ENCODE measurements at regions not wholly inside any gene's neighbourhood (a gene's known extent, or its start where the extent isn't known, plus 50 kb on each side); places are given as distances from the start of the nearest gene placed in this dataset.
A peak's percentile ranks its signal among the peaks of the same experiment; 100 is the strongest.

- Mint-ChIP-seq H3K9me3 (no peaks in the 10 kb centered on the region), H3K4me3 (no peak overlapping the region)
- H3K23me2 ChIP-seq (ENCODE audit: insufficient read length, low read depth, low read length, poor library complexity, severe bottlenecking) = no peaks in the 10 kb centered on the region
These were observed 51.1 kb upstream of the TEX264 start for GRCh38 chr3:51619983-51620382.

More at GRCh38 chr3:51619983-51620382, 51.1 kb upstream of the TEX264 start:
- Histone ChIP-seq H2BK20ac (ENCODE audit: low read depth, low read length, poor library complexity, severe bottlenecking) (no peak overlapping the region), H4K5ac (ENCODE audit: insufficient read length, low read depth, low read length) (no peak overlapping the region), H3K9ac (ENCODE audit: extremely low read depth, insufficient read length, low read length) (no peak overlapping the region), H3K56ac (ENCODE audit: insufficient read length, low read depth, low read length) (no peak overlapping the region), H2BK15ac (ENCODE audit: low read depth, low read length) (no peak overlapping the region), H3T11ph (ENCODE audit: low read length) (no peak overlapping the region), H2BK5ac (ENCODE audit: insufficient read length, low read length) (no peak overlapping the region), H3K4ac (ENCODE audit: low read depth, low read length) (no peak overlapping the region), H3K27ac (ENCODE audit: insufficient read length, low read depth, low read length) (no peak overlapping the region), H3K23ac (ENCODE audit: insufficient read length, low read depth, low read length) (no peak overlapping the region), H4K20me1 (ENCODE audit: control insufficient read depth, insufficient read depth, insufficient read length) (no peaks in the 10 kb centered on the region), H3K79me1 (ENCODE audit: insufficient read depth, low read depth, low read length, poor library complexity, severe bottlenecking) (no peaks in the 10 kb centered on the region), H3K4me2 (ENCODE audit: insufficient read depth, insufficient read length, low read length) (no peak overlapping the region), H3K18ac (ENCODE audit: insufficient read length, low read depth, low read length) (no peak overlapping the region), H3K9me3 (ENCODE audit: control insufficient read depth, low read depth, low read length) (no peaks in the 10 kb centered on the region), H4K8ac (replicated peaks; ENCODE audit: insufficient read length, low read depth, low read length) (no peak overlapping the region), H2AK5ac (ENCODE audit: insufficient read length, low read length) (no peak overlapping the region), H3K4me1 (ENCODE audit: insufficient read depth, low read length) (no peaks in the 10 kb centered on the region; the same call in 1 of the 2 replicates), H2AFZ (ENCODE audit: low read length) (no peak overlapping the region), H3K27me3 (ENCODE audit: insufficient read depth, low read length) (no peaks in the 10 kb centered on the region), H4K91ac (ENCODE audit: insufficient read length, low read depth, low read length) (no peak overlapping the region), H3K79me2 (ENCODE audit: insufficient read depth, low read length) (no peaks in the 10 kb centered on the region), H2BK120ac (ENCODE audit: low read depth, low read length, poor library complexity, severe bottlenecking) (no peak overlapping the region), H2BK12ac (ENCODE audit: insufficient read length, low read depth, low read length) (no peak overlapping the region), H3K14ac (ENCODE audit: insufficient read depth, low read length) (no peak overlapping the region)
- H3K27ac Mint-ChIP-seq = peak overlapping the region in 1 of 3 experiments; percentile 50; a peak in 1 of 7 replicates
- H3K27me3 Mint-ChIP-seq (ENCODE audit: low read depth) = no peaks in the 10 kb centered on the region
- H3K4me1 Mint-ChIP-seq = peaks cover 15% of the 10 kb centered on the region in 2 experiments
- no peaks in the 10 kb centered on the region for H3K36me3 Mint-ChIP-seq (ENCODE audit: insufficient read depth in 1 of 3, low read depth in 3 of 3)
- WGBS (ENCODE audit: extremely low coverage, insufficient read length, low lambda C conversion rate) = no CpG with 5 or more reads among the region's 4 CpGs
- TF ChIP-seq, protein P1, sequence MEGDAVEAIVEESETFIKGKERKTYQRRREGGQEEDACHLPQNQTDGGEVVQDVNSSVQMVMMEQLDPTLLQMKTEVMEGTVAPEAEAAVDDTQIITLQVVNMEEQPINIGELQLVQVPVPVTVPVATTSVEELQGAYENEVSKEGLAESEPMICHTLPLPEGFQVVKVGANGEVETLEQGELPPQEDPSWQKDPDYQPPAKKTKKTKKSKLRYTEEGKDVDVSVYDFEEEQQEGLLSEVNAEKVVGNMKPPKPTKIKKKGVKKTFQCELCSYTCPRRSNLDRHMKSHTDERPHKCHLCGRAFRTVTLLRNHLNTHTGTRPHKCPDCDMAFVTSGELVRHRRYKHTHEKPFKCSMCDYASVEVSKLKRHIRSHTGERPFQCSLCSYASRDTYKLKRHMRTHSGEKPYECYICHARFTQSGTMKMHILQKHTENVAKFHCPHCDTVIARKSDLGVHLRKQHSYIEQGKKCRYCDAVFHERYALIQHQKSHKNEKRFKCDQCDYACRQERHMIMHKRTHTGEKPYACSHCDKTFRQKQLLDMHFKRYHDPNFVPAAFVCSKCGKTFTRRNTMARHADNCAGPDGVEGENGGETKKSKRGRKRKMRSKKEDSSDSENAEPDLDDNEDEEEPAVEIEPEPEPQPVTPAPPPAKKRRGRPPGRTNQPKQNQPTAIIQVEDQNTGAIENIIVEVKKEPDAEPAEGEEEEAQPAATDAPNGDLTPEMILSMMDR (conservative IDR thresholded peaks at IDR 0.05) = no peak
- no peak for DNase-seq

All from H9 (cell line).